Keratinocyte (primary cell): ENCODE measurements at regions not wholly inside any gene's neighbourhood (a gene's known extent, or its start where the extent isn't known, plus 50 kb on each side); places are given as distances from the start of the nearest gene placed in this dataset.

Experiments
- DNase-seq: peaks from one replicate; pipeline ENCODE4 v3.0.0-alpha.2; 2011; ENCODE audit warnings: low read depth, missing footprints, low spot score
- FAIRE-seq: peaks from 2 replicates; lab custom pipeline; 2011; peaks lifted over from hg19 to GRCh38; lab: Jason Lieb, UNC
- H2AFZ ChIP-seq: 2 replicates; pipeline ENCODE4 v1.6.0; 2012; ENCODE audit warnings: low read length, control low read depth, inconsistent platforms; ENCODE audit not compliant: control insufficient read depth
- H3K27ac ChIP-seq: 2 replicates; pipeline ENCODE4 v1.5.1; 2011; ENCODE audit warnings: low read length; ENCODE audit not compliant: control insufficient read depth, insufficient read depth
- H3K27me3 ChIP-seq: 3 replicates; pipeline ENCODE4 v1.6.0; 2011; ENCODE audit warnings: low read length; ENCODE audit not compliant: control insufficient read depth, insufficient read depth; ENCODE audit errors: extremely low read depth
- H3K36me3 ChIP-seq, 2 experiments: 2 replicates in 1 of 2; 3 replicates in 1 of 2; pipeline ENCODE4 v1.5.1; 2011; ENCODE audit warnings: low read length in 2 of 2, mild to moderate bottlenecking in 1 of 2; ENCODE audit not compliant: control insufficient read depth in 2 of 2, insufficient read depth in 2 of 2; ENCODE audit errors: extremely low read depth in 1 of 2
- H3K4me1 ChIP-seq: 3 replicates; pipeline ENCODE4 v1.5.1; 2011; ENCODE audit warnings: low read length; ENCODE audit not compliant: control insufficient read depth, insufficient read depth; ENCODE audit errors: extremely low read depth
- H3K4me2 ChIP-seq: 3 replicates; pipeline ENCODE4 v1.6.0; 2011; ENCODE audit warnings: low read depth, low read length; ENCODE audit not compliant: control insufficient read depth, insufficient read depth; ENCODE audit errors: extremely low read depth
- H3K4me3 ChIP-seq, 3 experiments: fragments of 200-600 bp in 1 of 3; sonication (generic) in 1 of 3; 2 replicates in 2 of 3; 3 replicates in 1 of 3; pipeline ENCODE4 v1.5.1; 2011 to 2016; ENCODE audit warnings: low read length in 3 of 3, mild to moderate bottlenecking in 3 of 3, control low read depth in 2 of 3, inconsistent platforms in 1 of 3, low read depth in 1 of 3, mixed read lengths in 1 of 3, mixed run types in 1 of 3, moderate library complexity in 1 of 3; ENCODE audit not compliant: control insufficient read depth in 2 of 3, insufficient read depth in 2 of 3; ENCODE audit errors: extremely low read depth in 1 of 3
- H3K79me2 ChIP-seq: 2 replicates; pipeline ENCODE4 v1.6.0; 2012; ENCODE audit warnings: low read length; ENCODE audit not compliant: control insufficient read depth, insufficient read depth
- H3K9ac ChIP-seq: 3 replicates; pipeline ENCODE4 v1.6.0; 2011; ENCODE audit warnings: low read length; ENCODE audit not compliant: control insufficient read depth, insufficient read depth; ENCODE audit errors: extremely low read depth
- H3K9me1 ChIP-seq: 3 replicates; pipeline ENCODE4 v1.6.0; 2011; ENCODE audit warnings: low read length; ENCODE audit not compliant: control insufficient read depth, insufficient read depth; ENCODE audit errors: extremely low read depth
- H3K9me3 ChIP-seq: 2 replicates; pipeline ENCODE4 v1.5.1; 2012; ENCODE audit warnings: low read depth, low read length; ENCODE audit not compliant: control insufficient read depth
- H4K20me1 ChIP-seq: 3 replicates; pipeline ENCODE4 v1.6.0; 2011; ENCODE audit warnings: low read length; ENCODE audit not compliant: control insufficient read depth, insufficient read depth; ENCODE audit errors: extremely low read depth
- CTCF ChIP-seq, 3 experiments: IDR thresholded peaks in 1 of 3; conservative IDR thresholded peaks in 1 of 3; optimal IDR thresholded peaks in 1 of 3; 2 replicates in 2 of 3; 3 replicates in 1 of 3; pipeline versions ENCODE3 to v1.5.1; 2011; ENCODE audit warnings: low read length in 3 of 3, mild to moderate bottlenecking in 3 of 3, moderate library complexity in 2 of 3, control low read depth in 1 of 3, inconsistent platforms in 1 of 3; ENCODE audit not compliant: insufficient read depth in 2 of 3; ENCODE audit errors: extremely low read depth in 1 of 3
- EZH2 ChIP-seq: IDR thresholded peaks from one replicate; pipeline ENCODE4 v1.6.1; 2012; ENCODE audit warnings: inconsistent platforms, mild to moderate bottlenecking, low read length, moderate library complexity
- dilution Hi-C: fragments of 300-500 bp; cut with MboI; formaldehyde crosslinking; loops from one replicate; pipeline ENCODE4 v1.7.0; 2020; ENCODE audit warnings: low sequenced_read_pairs; ENCODE audit not compliant: extremely low pct_ligation_motif_present

- H3K9me3 ChIP-seq = no peaks in the 10 kb centered on the region
- H3K27me3 ChIP-seq = no peaks in the 10 kb centered on the region
- H3K9ac ChIP-seq = no peak overlapping the region
- dilution Hi-C loops = no loop called here
- no peak overlapping the region for H3K4me2 ChIP-seq
- H3K9me1 ChIP-seq = no peaks in the 10 kb centered on the region
- H3K4me1 ChIP-seq = no peaks in the 10 kb centered on the region
- DNase-seq (no peak), FAIRE-seq (no peak)
- no peak overlapping the region for H3K27ac ChIP-seq
- H3K79me2 ChIP-seq = no peaks in the 10 kb centered on the region
- H3K4me3 ChIP-seq = no peak overlapping the region
- no peaks in the 10 kb centered on the region for H3K36me3 ChIP-seq
- no peak overlapping the region for H2AFZ ChIP-seq
- no peaks in the 10 kb centered on the region for H4K20me1 ChIP-seq
- TF ChIP-seq EZH2 = no peak
- TF ChIP-seq CTCF (optimal IDR thresholded peaks at IDR 0.05 in 1 of 3, IDR thresholded peaks at IDR 0.05 in 1 of 3, conservative IDR thresholded peaks at IDR 0.05 in 1 of 3; ENCODE audit: extremely low read depth in 1 of 3, insufficient read depth in 2 of 3, low read length in 3 of 3) = no peak
Observed at GRCh38 chr2:122481717-122482116, 726.3 kb downstream of the TSN start.

- Histone ChIP-seq H3K36me3 (no peaks in the 10 kb centered on the region), H3K27ac (no peak overlapping the region), H3K9me3 (no peaks in the 10 kb centered on the region), H3K9me1 (no peaks in the 10 kb centered on the region), H3K9ac (no peak overlapping the region), H3K4me1 (no peaks in the 10 kb centered on the region), H2AFZ (no peak overlapping the region), H3K4me2 (no peak overlapping the region), H3K4me3 (no peak overlapping the region), H3K27me3 (no peaks in the 10 kb centered on the region), H4K20me1 (no peaks in the 10 kb centered on the region), H3K79me2 (no peaks in the 10 kb centered on the region)
- dilution Hi-C loops = no loop called here
- DNase-seq (no peak), FAIRE-seq (no peak)
- TF ChIP-seq CTCF (optimal IDR thresholded peaks at IDR 0.05 in 1 of 3, IDR thresholded peaks at IDR 0.05 in 1 of 3, conservative IDR thresholded peaks at IDR 0.05 in 1 of 3; ENCODE audit: extremely low read depth in 1 of 3, insufficient read depth in 2 of 3, low read length in 3 of 3) (no peak), EZH2 (no peak)
Observed at GRCh38 chr2:122486086-122486485, 730.6 kb downstream of the TSN start.
